Activated CD8-positive, alpha-beta T cell treated with anti-CD3 and anti-CD28 coated beads for 36 hours (primary cell): ENCODE measurements at regions not wholly inside any gene's neighbourhood (a gene's known extent, or its start where the extent isn't known, plus 50 kb on each side); places are given as distances from the start of the nearest gene placed in this dataset.

Experiments
- ATAC-seq: fragments of 200-7000 bp; cut with Tn5 transposase; one replicate; pipeline ENCODE4 v1.10.0; 2021; ENCODE audit warnings: mild to moderate bottlenecking, moderate library complexity
- CTCF ChIA-PET: fragments of 350-600 bp; sonication (Branson Sonifier 250); formaldehyde crosslinking; loops from one replicate; lab custom pipeline; 2021; ENCODE audit warnings: antibody characterized with exemption; lab: Charles Lee
- POLR2A ChIA-PET: fragments of 350-600 bp; sonication (Branson Sonifier 250); formaldehyde crosslinking; loops from one replicate; lab custom pipeline; 2021; ENCODE audit warnings: antibody characterized with exemption; lab: Charles Lee
- DNase-seq: peaks from one replicate; pipeline ENCODE4 v3.0.0-alpha.2; 2020
- H3K27ac Mint-ChIP-seq: one replicate; pipeline ENCODE4 v1.8.0; 2021; ENCODE audit warnings: mild to moderate bottlenecking, mixed read lengths
- H3K27me3 Mint-ChIP-seq: one replicate; pipeline ENCODE4 v1.8.0; 2021; ENCODE audit warnings: mixed read lengths
- H3K36me3 Mint-ChIP-seq: one replicate; pipeline ENCODE4 v1.8.0; 2021; ENCODE audit warnings: low read depth, mixed read lengths
- H3K4me1 Mint-ChIP-seq: one replicate; pipeline ENCODE4 v1.8.0; 2021; ENCODE audit warnings: low read depth, mixed read lengths
- H3K4me3 Mint-ChIP-seq: one replicate; pipeline ENCODE4 v1.8.0; 2021; ENCODE audit warnings: mild to moderate bottlenecking, moderate library complexity, mixed read lengths
- H3K9me3 Mint-ChIP-seq: one replicate; pipeline ENCODE4 v1.8.0; 2021; ENCODE audit warnings: mixed read lengths
- intact Hi-C: fragments of 100-400 bp; cut with micrococcal nuclease; formaldehyde crosslinking; loops from one replicate; pipeline ENCODE4 v1.10.0; 2022
- TF ChIP-seq, protein P1 (sequence below): fragments of 200-600 bp; IDR thresholded peaks from one replicate; pipeline ENCODE4 v1.8.0; 2022; ENCODE audit warnings: antibody characterized with exemption, mild to moderate bottlenecking

DNA sequence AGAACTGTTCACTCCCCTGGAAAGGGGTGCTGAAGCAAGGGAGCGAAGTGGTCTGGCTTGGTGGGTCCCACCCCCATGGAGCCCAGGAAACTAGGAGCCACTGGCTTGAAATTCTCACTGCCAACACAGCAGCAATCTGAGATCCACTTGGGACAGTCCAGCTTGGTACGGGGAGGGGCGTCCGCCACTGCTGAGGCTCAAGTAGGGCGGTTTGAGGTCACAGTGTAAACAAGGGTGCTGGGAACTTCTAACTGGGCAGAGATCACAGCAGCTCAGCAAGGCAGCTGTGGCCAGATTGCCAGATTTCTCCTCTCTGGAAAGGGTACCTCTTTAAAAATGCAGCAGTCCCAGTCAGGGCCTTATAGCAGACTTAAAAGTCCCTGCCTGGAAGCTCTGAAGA lies 53.9 kb upstream of the GALNTL6 start:
- TF ChIP-seq, protein P1, sequence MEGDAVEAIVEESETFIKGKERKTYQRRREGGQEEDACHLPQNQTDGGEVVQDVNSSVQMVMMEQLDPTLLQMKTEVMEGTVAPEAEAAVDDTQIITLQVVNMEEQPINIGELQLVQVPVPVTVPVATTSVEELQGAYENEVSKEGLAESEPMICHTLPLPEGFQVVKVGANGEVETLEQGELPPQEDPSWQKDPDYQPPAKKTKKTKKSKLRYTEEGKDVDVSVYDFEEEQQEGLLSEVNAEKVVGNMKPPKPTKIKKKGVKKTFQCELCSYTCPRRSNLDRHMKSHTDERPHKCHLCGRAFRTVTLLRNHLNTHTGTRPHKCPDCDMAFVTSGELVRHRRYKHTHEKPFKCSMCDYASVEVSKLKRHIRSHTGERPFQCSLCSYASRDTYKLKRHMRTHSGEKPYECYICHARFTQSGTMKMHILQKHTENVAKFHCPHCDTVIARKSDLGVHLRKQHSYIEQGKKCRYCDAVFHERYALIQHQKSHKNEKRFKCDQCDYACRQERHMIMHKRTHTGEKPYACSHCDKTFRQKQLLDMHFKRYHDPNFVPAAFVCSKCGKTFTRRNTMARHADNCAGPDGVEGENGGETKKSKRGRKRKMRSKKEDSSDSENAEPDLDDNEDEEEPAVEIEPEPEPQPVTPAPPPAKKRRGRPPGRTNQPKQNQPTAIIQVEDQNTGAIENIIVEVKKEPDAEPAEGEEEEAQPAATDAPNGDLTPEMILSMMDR = no peak
- peaks cover 22% of the 10 kb centered on the region for H3K9me3 Mint-ChIP-seq
- DNase-seq (no peak), ATAC-seq (no peak)
- ChIA-PET POLR2A (no interaction called here), CTCF (no interaction called here)
- H3K4me3 Mint-ChIP-seq = no peak overlapping the region
- H3K27me3 Mint-ChIP-seq = no peaks in the 10 kb centered on the region
- no peaks in the 10 kb centered on the region for H3K36me3 Mint-ChIP-seq
- no peaks in the 10 kb centered on the region for H3K4me1 Mint-ChIP-seq
- intact Hi-C loops = no loop called here
- no peak overlapping the region for H3K27ac Mint-ChIP-seq

DNA sequence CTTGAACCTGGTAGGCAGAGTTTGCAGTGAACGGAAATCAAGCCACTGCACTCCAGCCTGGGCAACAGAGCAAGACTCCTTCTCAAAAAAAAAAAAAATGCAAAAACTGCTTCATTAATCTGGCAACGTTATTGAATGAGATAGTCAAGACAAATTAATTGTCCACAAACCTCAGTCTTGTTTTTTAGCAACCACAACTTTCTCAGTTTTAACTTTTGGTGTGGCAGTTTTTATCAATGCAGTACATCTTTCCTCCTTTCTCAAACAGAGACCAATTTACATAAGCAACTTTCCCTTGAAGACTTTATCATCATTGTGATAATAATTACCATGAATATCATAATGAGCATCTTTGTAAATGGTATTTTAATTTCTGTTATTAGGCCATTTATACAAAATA lies 61.7 kb upstream of the GALNTL6 start:
- POLR2A ChIA-PET = no interaction called here
- Mint-ChIP-seq H3K27ac (no peak overlapping the region), H3K4me1 (no peaks in the 10 kb centered on the region), H3K9me3 (peaks cover 1% of the 10 kb centered on the region), H3K27me3 (no peaks in the 10 kb centered on the region), H3K4me3 (no peak overlapping the region), H3K36me3 (no peaks in the 10 kb centered on the region)
- DNase-seq (no peak), ATAC-seq (no peak)
- CTCF ChIA-PET = no interaction called here
- intact Hi-C loops = no loop called here
- TF ChIP-seq, protein P1 = no peak

GRCh38 chr4:171746418-171746817 lies 66.8 kb upstream of the GALNTL6 start:
- peaks cover 1% of the 10 kb centered on the region for H3K9me3 Mint-ChIP-seq
- DNase-seq = no peak
- H3K36me3 Mint-ChIP-seq = no peaks in the 10 kb centered on the region
- intact Hi-C loops = no loop called here
- H3K27me3 Mint-ChIP-seq = no peaks in the 10 kb centered on the region
- POLR2A ChIA-PET = no interaction called here
- H3K4me3 Mint-ChIP-seq = no peak overlapping the region
- no peaks in the 10 kb centered on the region for H3K4me1 Mint-ChIP-seq
- CTCF ChIA-PET = no interaction called here
- H3K27ac Mint-ChIP-seq = no peak overlapping the region
- no peak for ATAC-seq
- TF ChIP-seq, protein P1 = no peak

GRCh38 chr4:171742436-171742835 lies 70.8 kb upstream of the GALNTL6 start:
- Mint-ChIP-seq H3K4me1 (no peaks in the 10 kb centered on the region), H3K9me3 (peaks cover 3% of the 10 kb centered on the region), H3K36me3 (no peaks in the 10 kb centered on the region), H3K4me3 (no peak overlapping the region), H3K27me3 (no peaks in the 10 kb centered on the region), H3K27ac (no peak overlapping the region)
- CTCF ChIA-PET = no interaction called here
- TF ChIP-seq, protein P1 = no peak
- POLR2A ChIA-PET = no interaction called here
- intact Hi-C loops = no loop called here
- ATAC-seq (no peak), DNase-seq (no peak)

GRCh38 chr4:171727185-171727584 lies 86.0 kb upstream of the GALNTL6 start:
- CTCF ChIA-PET = no interaction called here
- DNase-seq (no peak), ATAC-seq (no peak)
- intact Hi-C loops = no loop called here
- Mint-ChIP-seq H3K4me1 (no peaks in the 10 kb centered on the region), H3K36me3 (no peaks in the 10 kb centered on the region), H3K4me3 (no peak overlapping the region), H3K9me3 (peaks cover 13% of the 10 kb centered on the region), H3K27ac (no peak overlapping the region), H3K27me3 (no peaks in the 10 kb centered on the region)
- TF ChIP-seq, protein P1 = no peak
- POLR2A ChIA-PET = no interaction called here
